GM18858 (cell line): ENCODE measurements at regions not wholly inside any gene's neighbourhood (a gene's known extent, or its start where the extent isn't known, plus 50 kb on each side); places are given as distances from the start of the nearest gene placed in this dataset.

Experiments used
- ATAC-seq: cut with Tn5 transposase; IDR thresholded peaks from one replicate; pipeline ENCODE4 v1.9.1; 2021; ENCODE audit not compliant: unreplicated experiment

GRCh38 chr16:79449067-79449769, 151.3 kb downstream of the MAF start:
- ATAC-seq: no peak

- no peak for ATAC-seq
These were observed 156.0 kb downstream of the MAF start for GRCh38 chr16:79444572-79444971.

- no peak for ATAC-seq
These were observed 160.6 kb downstream of the MAF start for GRCh38 chr16:79439901-79440300.

GRCh38 chr16:79437764-79438751, 162.5 kb downstream of the MAF start:
- ATAC-seq: no peak

GRCh38 chr16:79436885-79437284, 163.7 kb downstream of the MAF start:
- ATAC-seq: no peak

GRCh38 chr16:79434771-79435170, 165.8 kb downstream of the MAF start:
- no peak for ATAC-seq

- no peak for ATAC-seq
These were observed 166.4 kb downstream of the MAF start for GRCh38 chr16:79434092-79434491.

- ATAC-seq: no peak
These were observed 168.6 kb downstream of the MAF start for GRCh38 chr16:79431923-79432322.

- no peak for ATAC-seq
These were observed 170.3 kb downstream of the MAF start for GRCh38 chr16:79430191-79430678.

GRCh38 chr16:79429381-79430190, 171.0 kb downstream of the MAF start:
- no peak for ATAC-seq

GRCh38 chr16:79426663-79427062, 173.9 kb downstream of the MAF start:
- no peak for ATAC-seq

- no peak for ATAC-seq
These were observed 178.5 kb downstream of the MAF start for GRCh38 chr16:79422064-79422463.

- ATAC-seq: no peak
These were observed 179.4 kb downstream of the MAF start for GRCh38 chr16:79421126-79421525.

- no peak for ATAC-seq
These were observed 180.0 kb downstream of the MAF start for GRCh38 chr16:79420493-79420892.

- no peak for ATAC-seq
These were observed 181.4 kb downstream of the MAF start for GRCh38 chr16:79419148-79419547.

- ATAC-seq: no peak
These were observed 182.9 kb downstream of the MAF start for GRCh38 chr16:79417601-79418008.

- no peak for ATAC-seq
These were observed 184.4 kb downstream of the MAF start for GRCh38 chr16:79415983-79416640.

GRCh38 chr16:79412783-79413225, 187.7 kb downstream of the MAF start:
- no peak for ATAC-seq

- no peak for ATAC-seq
These were observed 188.7 kb downstream of the MAF start for GRCh38 chr16:79411805-79412204.

- ATAC-seq: no peak
These were observed 189.2 kb downstream of the MAF start for GRCh38 chr16:79411357-79411756.
